Esophagus (tissue), 2 donors: ENCODE measurements at regions not wholly inside any gene's neighbourhood (a gene's known extent, or its start where the extent isn't known, plus 50 kb on each side); places are given as distances from the start of the nearest gene placed in this dataset.

ENCODE experiments used
- H3K27ac ChIP-seq, 2 donors: one replicate each; pipeline ENCODE4 v1.5.1; 2013; ENCODE audit warnings: low read depth in 2 of 2, mild to moderate bottlenecking in 2 of 2, inconsistent platforms in 1 of 2, low read length in 1 of 2, moderate library complexity in 1 of 2
- H3K27me3 ChIP-seq, 2 donors: one replicate each; pipeline ENCODE4 v1.6.1; 2013; ENCODE audit warnings: low read length in 2 of 2, control low read depth in 1 of 2, mild to moderate bottlenecking in 1 of 2; ENCODE audit not compliant: insufficient read depth in 2 of 2, control insufficient read depth in 1 of 2
- H3K36me3 ChIP-seq, 2 donors: one replicate each; pipeline ENCODE4 v1.6.1; 2013; ENCODE audit warnings: low read length in 1 of 2; ENCODE audit not compliant: control insufficient read depth in 2 of 2, insufficient read depth in 2 of 2
- H3K4me1 ChIP-seq, 2 donors: one replicate each; pipeline ENCODE4 v1.6.1; 2013; ENCODE audit warnings: low read length in 1 of 2; ENCODE audit not compliant: control insufficient read depth in 2 of 2, insufficient read depth in 2 of 2
- H3K4me3 ChIP-seq, 2 donors: one replicate each; pipeline ENCODE4 v1.5.1; 2013; ENCODE audit warnings: low read length in 2 of 2, mild to moderate bottlenecking in 2 of 2, low read depth in 1 of 2, moderate library complexity in 1 of 2
- H3K9me3 ChIP-seq, 2 donors: one replicate each; pipeline ENCODE4 v1.6.1; 2013; ENCODE audit warnings: mild to moderate bottlenecking in 2 of 2, low read depth in 1 of 2, low read length in 1 of 2, moderate library complexity in 1 of 2; ENCODE audit not compliant: control insufficient read depth in 2 of 2, insufficient read depth in 1 of 2
- WGBS, 2 donors: extraction: QIAGEN DNeasy Blood & Tissue Kit; methylation state at CpG; one replicate each; pipeline ENCODE4 v1.1.7; 2013; 5-methylcytosine and 5-hydroxymethylcytosine counted together
- donor health status: healthy with polysubstance abuse.
- donor health status: Bipolar disorder and iron deficiency.

GRCh38 chr6:163985040-163985439 is 570.5 kb downstream of the QKI start:
- no peaks in the 10 kb centered on the region for H3K36me3 ChIP-seq
- H3K27ac ChIP-seq = no peak overlapping the region
- H3K27me3 ChIP-seq = no peaks in the 10 kb centered on the region
- 81 to 88% methylated on average over 1 of the region's 1 CpG for WGBS, 2 donors
- no peaks in the 10 kb centered on the region for H3K9me3 ChIP-seq
- H3K4me1 ChIP-seq = no peaks in the 10 kb centered on the region
- H3K4me3 ChIP-seq = no peak overlapping the region

GRCh38 chr6:163984124-163984936 is 569.8 kb downstream of the QKI start:
- no peaks in the 10 kb centered on the region for H3K36me3 ChIP-seq
- no peak overlapping the region for H3K4me3 ChIP-seq
- 70 to 72% methylated on average over 9 of the region's 9 CpGs for WGBS, 2 donors
- H3K27me3 ChIP-seq = no peaks in the 10 kb centered on the region
- no peak overlapping the region for H3K27ac ChIP-seq
- no peaks in the 10 kb centered on the region for H3K4me1 ChIP-seq
- no peaks in the 10 kb centered on the region for H3K9me3 ChIP-seq

- H3K36me3 ChIP-seq = no peaks in the 10 kb centered on the region
- no peak overlapping the region for H3K27ac ChIP-seq
- no peaks in the 10 kb centered on the region for H3K4me1 ChIP-seq
- no peaks in the 10 kb centered on the region for H3K27me3 ChIP-seq
- H3K9me3 ChIP-seq = no peaks in the 10 kb centered on the region
- WGBS, 2 donors = 58 to 72% methylated on average over 10 of the region's 10 CpGs
- H3K4me3 ChIP-seq = no peak overlapping the region
These were observed 569.2 kb downstream of the QKI start for GRCh38 chr6:163983679-163984078.

- WGBS, 2 donors = 45 to 58% methylated on average over 2 of the region's 2 CpGs
- no peak overlapping the region for H3K4me3 ChIP-seq
- H3K27ac ChIP-seq = no peak overlapping the region
These were observed 559.8 kb downstream of the QKI start for GRCh38 chr6:163974322-163974721.

GRCh38 chr6:163971841-163972838 is 557.6 kb downstream of the QKI start:
- Histone ChIP-seq H3K4me1 (no peaks in the 10 kb centered on the region), H3K27me3 (no peaks in the 10 kb centered on the region), H3K27ac (no peak overlapping the region), H3K9me3 (no peaks in the 10 kb centered on the region), H3K36me3 (no peaks in the 10 kb centered on the region), H3K4me3 (no peak overlapping the region)
- WGBS, 2 donors = 84 to 86% methylated on average over 59 of the region's 59 CpGs

More at GRCh38 chr6:163974322-163974721, 559.8 kb downstream of the QKI start:
- Histone ChIP-seq H3K9me3 (no peaks in the 10 kb centered on the region), H3K4me1 (no peaks in the 10 kb centered on the region), H3K27me3 (no peaks in the 10 kb centered on the region), H3K36me3 (no peaks in the 10 kb centered on the region)

- H3K27ac ChIP-seq = no peak overlapping the region
- 85 to 90% methylated on average over 13 of the region's 13 CpGs for WGBS, 2 donors
These were observed 556.5 kb downstream of the QKI start for GRCh38 chr6:163970846-163971564.

GRCh38 chr6:163965426-163966348 is 551.2 kb downstream of the QKI start:
- no peaks in the 10 kb centered on the region for H3K9me3 ChIP-seq
- H3K27ac ChIP-seq = no peak overlapping the region
- WGBS, 2 donors = 50 to 54% methylated on average over 14 of the region's 14 CpGs
- H3K4me1 ChIP-seq = no peaks in the 10 kb centered on the region
- no peaks in the 10 kb centered on the region for H3K27me3 ChIP-seq
- no peak overlapping the region for H3K4me3 ChIP-seq
- H3K36me3 ChIP-seq = no peaks in the 10 kb centered on the region

More at GRCh38 chr6:163970846-163971564, 556.5 kb downstream of the QKI start:
- no peaks in the 10 kb centered on the region for H3K4me1 ChIP-seq
- H3K27me3 ChIP-seq = no peaks in the 10 kb centered on the region
- no peak overlapping the region for H3K4me3 ChIP-seq
- no peaks in the 10 kb centered on the region for H3K36me3 ChIP-seq
- no peaks in the 10 kb centered on the region for H3K9me3 ChIP-seq

- H3K27me3 ChIP-seq = no peaks in the 10 kb centered on the region
- no peak overlapping the region for H3K4me3 ChIP-seq
- no peaks in the 10 kb centered on the region for H3K4me1 ChIP-seq
- no peaks in the 10 kb centered on the region for H3K9me3 ChIP-seq
- H3K36me3 ChIP-seq = no peaks in the 10 kb centered on the region
- WGBS, 2 donors = 78 to 80% methylated on average over 6 of the region's 6 CpGs
- no peak overlapping the region for H3K27ac ChIP-seq
These were observed 550.3 kb downstream of the QKI start for GRCh38 chr6:163964789-163965188.
